ENCODE measurements at regions not wholly inside any gene's neighbourhood (a gene's known extent, or its start where the extent isn't known, plus 50 kb on each side); places are given as distances from the start of the nearest gene placed in this dataset.

DNA sequence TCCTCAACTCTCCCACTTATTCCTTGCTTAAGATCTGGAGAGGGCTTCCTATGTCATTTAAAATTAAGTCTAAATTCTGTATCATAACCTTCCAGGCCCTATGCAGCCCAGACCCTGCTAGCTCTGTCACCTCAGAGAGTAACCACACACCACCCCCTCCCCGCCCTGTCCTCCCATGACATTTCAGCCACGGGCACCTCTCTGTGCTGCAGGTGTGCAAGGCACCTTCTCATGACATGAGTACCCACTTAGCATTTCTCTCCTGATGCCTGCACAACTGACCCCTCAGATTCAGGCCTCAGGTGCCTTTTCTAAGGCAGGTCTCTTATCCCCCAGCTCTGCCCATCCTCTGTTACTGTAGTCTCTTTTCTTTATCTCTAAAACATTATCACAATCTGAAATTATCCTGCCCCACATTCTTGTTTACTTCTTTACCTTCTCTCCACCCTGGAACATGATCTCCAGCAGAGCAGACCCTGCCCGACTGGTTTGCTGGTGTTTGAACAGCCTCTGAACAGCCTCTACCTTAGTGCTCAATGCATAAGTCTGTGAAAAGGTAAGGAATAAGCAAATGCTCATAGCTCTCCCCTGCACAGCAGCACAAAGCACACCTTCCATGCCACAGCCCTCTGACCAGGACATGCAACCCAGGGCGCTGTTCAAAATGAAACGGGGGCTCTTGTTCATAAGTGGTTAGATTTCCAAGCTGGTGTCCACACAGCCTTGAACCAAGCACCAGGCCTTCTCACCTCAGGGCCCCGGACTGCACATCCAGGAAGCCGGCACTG is 196.1 kb upstream of the B3GAT1 start:
- ChIA-PET POLR2A (no interaction called here), CTCF (no interaction called here)
- DNase-seq (ENCODE audit: low read depth, low spot score): no peak
- TF ChIP-seq, protein P1, sequence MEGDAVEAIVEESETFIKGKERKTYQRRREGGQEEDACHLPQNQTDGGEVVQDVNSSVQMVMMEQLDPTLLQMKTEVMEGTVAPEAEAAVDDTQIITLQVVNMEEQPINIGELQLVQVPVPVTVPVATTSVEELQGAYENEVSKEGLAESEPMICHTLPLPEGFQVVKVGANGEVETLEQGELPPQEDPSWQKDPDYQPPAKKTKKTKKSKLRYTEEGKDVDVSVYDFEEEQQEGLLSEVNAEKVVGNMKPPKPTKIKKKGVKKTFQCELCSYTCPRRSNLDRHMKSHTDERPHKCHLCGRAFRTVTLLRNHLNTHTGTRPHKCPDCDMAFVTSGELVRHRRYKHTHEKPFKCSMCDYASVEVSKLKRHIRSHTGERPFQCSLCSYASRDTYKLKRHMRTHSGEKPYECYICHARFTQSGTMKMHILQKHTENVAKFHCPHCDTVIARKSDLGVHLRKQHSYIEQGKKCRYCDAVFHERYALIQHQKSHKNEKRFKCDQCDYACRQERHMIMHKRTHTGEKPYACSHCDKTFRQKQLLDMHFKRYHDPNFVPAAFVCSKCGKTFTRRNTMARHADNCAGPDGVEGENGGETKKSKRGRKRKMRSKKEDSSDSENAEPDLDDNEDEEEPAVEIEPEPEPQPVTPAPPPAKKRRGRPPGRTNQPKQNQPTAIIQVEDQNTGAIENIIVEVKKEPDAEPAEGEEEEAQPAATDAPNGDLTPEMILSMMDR (IDR thresholded peaks at IDR 0.05; ENCODE audit: insufficient read depth, low read length, missing control alignments): no peak
- H3K4me3 ChIP-seq (ENCODE audit: low read depth, low read length): no peak overlapping the region

DNA sequence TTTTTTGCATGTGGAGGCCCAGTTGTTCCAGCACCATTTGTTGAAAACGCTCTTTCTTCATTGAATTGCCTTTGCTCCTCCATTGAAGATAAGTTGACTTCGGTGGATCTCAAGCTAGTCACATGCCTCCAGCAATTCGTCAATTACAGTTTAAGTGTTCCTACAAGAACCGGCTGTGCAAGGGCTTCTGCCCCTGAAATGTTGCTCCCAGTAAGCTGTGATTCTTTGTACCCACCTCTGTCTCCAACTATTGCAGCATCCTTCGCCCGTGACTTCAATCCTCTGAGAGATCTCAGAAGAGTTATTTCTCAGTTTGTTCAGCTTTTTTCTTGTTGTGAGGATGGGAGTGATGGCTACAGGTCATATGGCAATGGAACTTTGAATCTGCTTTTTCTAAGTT is 194.2 kb upstream of the B3GAT1 start:
- no peak for DNase-seq (ENCODE audit: low read depth, low spot score)
- TF ChIP-seq, protein P1 (IDR thresholded peaks at IDR 0.05; ENCODE audit: insufficient read depth, low read length, missing control alignments): no peak
- no peak overlapping the region for H3K4me3 ChIP-seq (ENCODE audit: low read depth, low read length)
- CTCF ChIA-PET: no interaction called here
- POLR2A ChIA-PET: no interaction called here

DNA sequence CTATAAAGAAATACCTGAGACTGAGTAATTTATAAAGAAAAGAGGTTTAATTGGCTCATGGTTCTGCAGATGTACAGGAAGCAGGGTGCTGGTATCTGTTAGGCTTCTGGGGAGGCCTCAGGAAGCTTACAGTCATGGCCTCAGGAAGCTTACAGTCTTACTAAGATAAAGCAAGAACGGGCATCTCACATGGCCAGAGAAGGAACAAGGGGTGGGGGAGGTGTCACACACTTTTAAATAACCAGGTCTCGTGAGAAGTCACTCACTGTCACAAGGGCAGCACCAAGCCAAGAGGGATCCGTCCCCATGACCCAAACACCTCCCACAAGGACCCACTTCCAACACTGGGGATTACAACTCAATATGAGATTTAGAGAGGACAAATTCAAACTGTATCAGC is 192.8 kb upstream of the B3GAT1 start:
- DNase-seq (ENCODE audit: low read depth, low spot score): no peak
- TF ChIP-seq, protein P1 (IDR thresholded peaks at IDR 0.05; ENCODE audit: insufficient read depth, low read length, missing control alignments): no peak
- ChIA-PET POLR2A (no interaction called here), CTCF (no interaction called here)
- H3K4me3 ChIP-seq (ENCODE audit: low read depth, low read length): no peak overlapping the region

DNA sequence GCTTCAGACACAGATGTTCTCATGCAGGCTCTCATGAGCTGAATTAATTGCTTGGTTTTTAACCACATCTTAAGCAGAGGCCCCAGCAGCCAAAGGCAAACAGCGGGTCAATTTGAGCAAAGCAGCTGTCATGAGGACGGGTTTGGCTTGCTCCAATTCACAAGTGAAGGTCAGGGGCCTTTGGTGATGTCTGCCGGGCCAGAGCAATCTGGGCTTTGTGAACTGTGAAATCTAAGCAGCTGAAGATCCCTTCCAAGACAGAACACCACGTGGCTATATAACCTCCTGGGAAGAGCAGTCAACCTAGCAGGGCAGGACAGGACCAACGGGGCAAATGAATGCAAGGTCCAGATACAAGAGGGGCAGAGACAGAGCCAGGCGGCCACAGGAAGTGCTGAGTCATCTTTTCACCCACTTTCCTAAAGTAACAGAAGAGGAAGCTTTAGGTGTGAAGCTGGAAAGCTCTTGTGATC is 187.3 kb upstream of the B3GAT1 start:
- ChIA-PET POLR2A (no interaction called here), CTCF (no interaction called here)
- no peak overlapping the region for H3K4me3 ChIP-seq (ENCODE audit: low read depth, low read length)
- no peak for DNase-seq (ENCODE audit: low read depth, low spot score)
- TF ChIP-seq, protein P1 (IDR thresholded peaks at IDR 0.05; ENCODE audit: insufficient read depth, low read length, missing control alignments): no peak

DNA sequence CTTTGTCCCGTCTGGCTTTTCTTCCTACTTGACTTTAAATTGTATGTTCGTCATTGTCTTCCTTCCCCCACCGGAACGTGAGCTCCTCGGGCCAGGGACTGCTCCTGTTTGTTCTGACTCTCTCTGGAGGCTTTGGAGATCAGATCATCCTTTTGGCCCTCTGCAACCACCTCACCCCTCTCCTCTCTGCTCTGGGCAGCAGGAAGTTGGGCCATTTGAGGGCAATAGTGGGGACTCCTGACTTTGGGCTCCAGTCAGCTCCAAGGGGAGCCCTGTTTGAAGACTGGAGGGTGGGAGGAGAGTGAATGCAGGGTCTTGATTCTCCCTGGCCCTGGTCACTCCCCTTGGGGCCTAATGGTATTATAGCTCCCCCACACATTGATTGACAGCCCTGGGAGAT is 186.3 kb upstream of the B3GAT1 start:
- ChIA-PET CTCF (no interaction called here), POLR2A (no interaction called here)
- no peak for DNase-seq (ENCODE audit: low read depth, low spot score)
- H3K4me3 ChIP-seq (ENCODE audit: low read depth, low read length): no peak overlapping the region
- TF ChIP-seq, protein P1 (IDR thresholded peaks at IDR 0.05; ENCODE audit: insufficient read depth, low read length, missing control alignments): no peak

DNA sequence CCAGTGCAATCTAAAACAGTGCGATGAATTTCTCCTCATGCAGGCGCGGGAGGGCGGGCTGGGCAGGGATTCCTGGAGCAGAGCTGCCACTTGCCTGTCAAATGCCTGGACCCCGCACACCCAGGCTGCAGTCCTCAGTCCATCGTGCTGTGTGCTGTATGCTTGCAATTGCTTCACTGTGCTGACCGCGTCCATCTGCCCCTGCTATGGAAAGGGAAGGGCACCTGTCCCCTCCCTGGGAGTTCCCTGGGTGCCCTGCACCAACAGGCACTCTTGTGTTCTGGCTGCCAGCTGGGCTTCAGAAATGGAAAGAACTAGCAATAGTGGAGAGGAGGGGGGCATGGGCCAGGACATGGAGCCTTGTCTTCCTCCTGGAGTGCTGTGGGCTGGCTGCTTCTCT is 185.4 kb upstream of the B3GAT1 start:
- CTCF ChIA-PET: no interaction called here
- no peak overlapping the region for H3K4me3 ChIP-seq (ENCODE audit: low read depth, low read length)

More for the DNA sequence above, 185.4 kb upstream of the B3GAT1 start:
- no peak for DNase-seq (ENCODE audit: low read depth, low spot score)
- POLR2A ChIA-PET: no interaction called here
- TF ChIP-seq, protein P1 (IDR thresholded peaks at IDR 0.05; ENCODE audit: insufficient read depth, low read length, missing control alignments): no peak

Data from AG04449 (cell line).